Type B pancreatic cell (in vitro differentiated cells): ENCODE measurements at regions not wholly inside any gene's neighbourhood (a gene's known extent, or its start where the extent isn't known, plus 50 kb on each side); places are given as distances from the start of the nearest gene placed in this dataset.

Source experiments
- DNase-seq: peaks from one replicate; pipeline ENCODE4 v3.0.0; 2021; ENCODE audit warnings: mixed read lengths; ENCODE audit not compliant: unreplicated experiment; ENCODE audit errors: extremely low spot score
- H3K27ac Mint-ChIP-seq: 2 replicates; pipeline ENCODE4 v1.8.0; 2021; ENCODE audit warnings: mild to moderate bottlenecking, mixed read lengths
- H3K27me3 Mint-ChIP-seq: 2 replicates; pipeline ENCODE4 v1.8.0; 2021; ENCODE audit warnings: mixed read lengths
- H3K36me3 Mint-ChIP-seq: 2 replicates; pipeline ENCODE4 v1.8.0; 2021; ENCODE audit warnings: mixed read lengths
- H3K4me1 Mint-ChIP-seq: one replicate; pipeline ENCODE4 v1.8.0; 2021; ENCODE audit warnings: mixed read lengths; ENCODE audit not compliant: unreplicated experiment
- H3K4me3 Mint-ChIP-seq: 2 replicates; pipeline ENCODE4 v1.8.0; 2021; ENCODE audit warnings: mild to moderate bottlenecking, mixed read lengths
- H3K9me3 Mint-ChIP-seq: 2 replicates; pipeline ENCODE4 v1.8.0; 2021; ENCODE audit warnings: mixed read lengths
- TF ChIP-seq, protein P1 (sequence below): fragments of 200-600 bp; sonication (generic); conservative IDR thresholded peaks from 2 replicates; pipeline ENCODE4 v1.5.0; 2021; ENCODE audit warnings: antibody characterized with exemption, mild to moderate bottlenecking

DNA sequence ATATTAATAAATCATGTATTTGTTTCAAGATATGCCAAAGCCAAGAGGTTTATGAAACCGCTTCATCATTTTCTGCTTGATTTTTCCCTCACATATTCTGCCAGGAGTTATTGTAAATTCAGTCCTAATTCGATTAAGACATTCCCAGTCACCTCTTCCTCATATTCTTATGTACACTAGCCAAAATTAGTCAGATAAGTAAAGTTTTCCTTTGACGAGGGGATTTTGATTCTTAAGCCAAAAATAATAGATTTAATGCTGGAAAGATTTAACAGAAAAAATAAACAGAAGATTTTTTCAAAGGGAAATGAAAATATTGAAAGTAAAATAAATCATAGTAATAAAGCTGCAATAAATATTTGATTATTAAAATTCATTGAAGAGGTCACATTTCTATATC lies 51.0 kb upstream of the VEGFC start:
- DNase-seq: no peak
- no peaks in the 10 kb centered on the region for H3K4me1 Mint-ChIP-seq
- H3K4me3 Mint-ChIP-seq: no peak overlapping the region
- H3K27ac Mint-ChIP-seq: no peak overlapping the region
- no peaks in the 10 kb centered on the region for H3K36me3 Mint-ChIP-seq
- no peaks in the 10 kb centered on the region for H3K27me3 Mint-ChIP-seq
- no peaks in the 10 kb centered on the region for H3K9me3 Mint-ChIP-seq
- TF ChIP-seq, protein P1, sequence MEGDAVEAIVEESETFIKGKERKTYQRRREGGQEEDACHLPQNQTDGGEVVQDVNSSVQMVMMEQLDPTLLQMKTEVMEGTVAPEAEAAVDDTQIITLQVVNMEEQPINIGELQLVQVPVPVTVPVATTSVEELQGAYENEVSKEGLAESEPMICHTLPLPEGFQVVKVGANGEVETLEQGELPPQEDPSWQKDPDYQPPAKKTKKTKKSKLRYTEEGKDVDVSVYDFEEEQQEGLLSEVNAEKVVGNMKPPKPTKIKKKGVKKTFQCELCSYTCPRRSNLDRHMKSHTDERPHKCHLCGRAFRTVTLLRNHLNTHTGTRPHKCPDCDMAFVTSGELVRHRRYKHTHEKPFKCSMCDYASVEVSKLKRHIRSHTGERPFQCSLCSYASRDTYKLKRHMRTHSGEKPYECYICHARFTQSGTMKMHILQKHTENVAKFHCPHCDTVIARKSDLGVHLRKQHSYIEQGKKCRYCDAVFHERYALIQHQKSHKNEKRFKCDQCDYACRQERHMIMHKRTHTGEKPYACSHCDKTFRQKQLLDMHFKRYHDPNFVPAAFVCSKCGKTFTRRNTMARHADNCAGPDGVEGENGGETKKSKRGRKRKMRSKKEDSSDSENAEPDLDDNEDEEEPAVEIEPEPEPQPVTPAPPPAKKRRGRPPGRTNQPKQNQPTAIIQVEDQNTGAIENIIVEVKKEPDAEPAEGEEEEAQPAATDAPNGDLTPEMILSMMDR: no peak

DNA sequence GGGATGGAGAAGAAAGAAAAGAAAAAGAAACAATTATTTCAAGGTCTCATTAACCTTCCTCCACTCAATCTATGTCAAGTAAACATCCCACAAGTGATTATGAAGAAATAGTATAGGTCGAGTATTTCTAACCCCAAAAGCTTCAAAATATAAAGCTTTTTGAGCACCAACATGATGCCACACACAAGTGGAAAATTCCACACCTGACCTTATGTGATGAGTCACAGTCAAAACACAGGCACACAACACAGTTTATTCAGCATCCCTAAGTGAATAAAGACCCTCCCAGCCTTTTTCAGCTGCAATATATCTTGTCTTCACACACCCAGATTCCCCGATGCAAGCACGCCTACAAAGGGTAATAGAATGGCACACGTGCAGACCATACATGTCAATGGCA lies 51.7 kb upstream of the VEGFC start:
- H3K9me3 Mint-ChIP-seq: no peaks in the 10 kb centered on the region
- DNase-seq: no peak
- no peak overlapping the region for H3K27ac Mint-ChIP-seq
- H3K4me1 Mint-ChIP-seq: no peaks in the 10 kb centered on the region
- no peaks in the 10 kb centered on the region for H3K27me3 Mint-ChIP-seq
- TF ChIP-seq, protein P1: no peak
- no peak overlapping the region for H3K4me3 Mint-ChIP-seq
- no peaks in the 10 kb centered on the region for H3K36me3 Mint-ChIP-seq

DNA sequence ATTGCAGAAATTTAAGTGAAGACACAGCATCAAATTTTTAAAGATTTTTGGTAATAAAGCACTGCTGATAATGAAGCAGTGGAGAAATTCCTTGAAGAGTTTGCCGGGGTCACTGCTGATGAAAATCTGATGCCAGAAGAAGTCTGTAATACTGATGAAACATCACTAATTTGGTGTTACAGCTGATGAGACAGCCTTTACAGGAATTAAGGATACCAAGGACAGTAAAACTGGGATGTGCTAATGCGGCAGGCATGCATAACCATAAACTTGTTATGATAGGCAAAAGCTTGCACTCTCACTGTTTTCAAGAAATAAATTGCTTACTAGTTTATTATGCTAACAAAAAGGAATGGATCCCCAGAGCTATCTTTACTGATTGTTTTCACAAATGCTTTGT lies 52.9 kb upstream of the VEGFC start:
- Mint-ChIP-seq H3K27ac (no peak overlapping the region), H3K27me3 (no peaks in the 10 kb centered on the region), H3K9me3 (no peaks in the 10 kb centered on the region), H3K36me3 (no peaks in the 10 kb centered on the region), H3K4me3 (no peak overlapping the region), H3K4me1 (no peaks in the 10 kb centered on the region)
- DNase-seq: no peak
- TF ChIP-seq, protein P1: no peak

DNA sequence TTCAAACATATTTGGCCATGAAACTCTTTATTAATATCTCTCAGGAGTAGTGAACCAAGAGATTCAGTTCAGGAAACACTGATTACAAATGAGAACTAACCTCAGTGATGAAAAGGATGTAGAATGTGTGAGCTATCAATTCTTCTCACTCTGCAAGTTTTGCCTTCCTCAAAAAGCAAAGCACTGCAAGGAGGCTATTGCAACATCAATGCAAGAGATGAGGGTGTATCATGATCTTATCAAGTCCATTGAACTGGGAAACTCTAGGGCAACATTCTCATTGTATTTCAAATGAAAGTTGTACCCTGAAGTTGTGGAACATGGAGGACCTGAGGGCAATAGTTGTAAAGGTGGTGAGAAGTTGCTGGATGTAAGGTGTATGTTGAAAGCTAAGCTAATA lies 56.4 kb upstream of the VEGFC start:
- TF ChIP-seq, protein P1: no peak
- Mint-ChIP-seq H3K4me1 (no peaks in the 10 kb centered on the region), H3K36me3 (no peaks in the 10 kb centered on the region), H3K27ac (no peak overlapping the region), H3K9me3 (no peaks in the 10 kb centered on the region), H3K27me3 (no peaks in the 10 kb centered on the region), H3K4me3 (no peak overlapping the region)
- DNase-seq: no peak

DNA sequence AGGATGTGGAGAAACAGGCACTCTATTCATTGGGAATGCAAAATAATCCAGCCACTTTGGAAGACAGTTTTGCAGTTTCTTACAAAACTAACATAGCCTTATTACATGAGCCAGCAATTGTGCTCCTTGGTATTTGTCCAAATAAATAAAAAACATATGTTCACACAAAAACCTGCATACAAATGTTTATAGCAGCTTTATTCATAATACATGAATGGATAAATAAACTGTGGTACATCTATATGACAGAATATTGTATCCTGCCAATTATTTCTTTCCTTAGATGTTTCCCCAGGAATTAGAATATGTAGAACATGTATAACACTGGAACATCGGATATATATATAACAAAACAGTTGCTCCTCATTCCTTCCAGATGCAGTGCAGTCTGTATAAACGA lies 57.7 kb upstream of the VEGFC start:
- no peaks in the 10 kb centered on the region for H3K4me1 Mint-ChIP-seq
- H3K27me3 Mint-ChIP-seq: no peaks in the 10 kb centered on the region
- no peak overlapping the region for H3K27ac Mint-ChIP-seq
- H3K4me3 Mint-ChIP-seq: no peak overlapping the region
- H3K36me3 Mint-ChIP-seq: no peaks in the 10 kb centered on the region
- no peaks in the 10 kb centered on the region for H3K9me3 Mint-ChIP-seq
- DNase-seq: no peak
- TF ChIP-seq, protein P1: no peak

DNA sequence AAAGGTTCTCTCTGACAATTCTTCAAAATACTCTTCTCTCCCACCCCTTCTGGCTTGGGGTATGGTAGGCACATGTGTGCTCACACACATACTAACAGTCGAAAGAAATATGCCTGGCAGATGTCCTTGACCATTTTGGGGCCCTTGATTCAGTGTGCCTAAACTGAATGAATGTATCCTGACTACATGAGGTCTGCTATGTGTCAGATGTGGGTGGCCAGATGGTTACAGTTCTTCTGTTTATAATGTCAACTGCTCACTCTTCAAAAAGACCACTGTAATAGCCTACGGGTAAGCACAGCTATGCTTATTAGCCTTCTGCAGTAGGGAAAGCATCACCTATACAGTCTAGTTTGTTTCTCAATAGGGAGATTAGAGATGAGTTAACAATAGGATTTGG lies 63.7 kb upstream of the VEGFC start:
- H3K4me3 Mint-ChIP-seq: no peak overlapping the region
- H3K27ac Mint-ChIP-seq: no peak overlapping the region
- TF ChIP-seq, protein P1: no peak
- H3K27me3 Mint-ChIP-seq: no peaks in the 10 kb centered on the region
- no peaks in the 10 kb centered on the region for H3K9me3 Mint-ChIP-seq
- no peak for DNase-seq
- H3K4me1 Mint-ChIP-seq: no peaks in the 10 kb centered on the region
- H3K36me3 Mint-ChIP-seq: no peaks in the 10 kb centered on the region
